ENCODE measurements at regions not wholly inside any gene's neighbourhood (a gene's known extent, or its start where the extent isn't known, plus 50 kb on each side); places are given as distances from the start of the nearest gene placed in this dataset.

DNA sequence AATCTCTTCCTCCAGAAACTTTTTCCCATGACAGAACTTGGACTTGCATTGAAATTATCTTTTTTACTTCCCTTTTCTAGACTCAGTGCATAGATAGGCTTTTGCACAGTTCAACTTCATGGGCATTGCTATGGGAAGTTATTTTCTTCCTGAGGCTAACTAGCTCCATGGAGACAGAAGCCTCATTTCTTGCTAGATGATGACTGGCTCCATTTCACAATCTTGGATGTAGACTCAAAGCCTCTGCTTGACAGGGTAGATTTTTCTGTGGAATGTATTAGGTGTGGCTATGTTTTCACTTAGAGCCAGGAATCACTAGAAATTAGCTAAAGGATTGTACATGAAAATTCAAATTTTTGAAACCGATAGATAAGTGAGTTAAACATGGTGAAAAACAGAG is 884.1 kb upstream of the MGAT4C start:
- no peak overlapping the region for H3K4ac ChIP-seq (ENCODE audit: low read depth, low read length)
- no peak overlapping the region for H3K4me3 ChIP-seq (ENCODE audit: low read length)
- no peak overlapping the region for H4K5ac ChIP-seq (ENCODE audit: low read length)
- no peak overlapping the region for H3K9ac ChIP-seq (ENCODE audit: low read length)
- H2BK120ac ChIP-seq (ENCODE audit: low read depth, low read length): no peak overlapping the region
- H3K23ac ChIP-seq (ENCODE audit: low read length): no peak overlapping the region
- no CpG with 5 or more reads among the region's 1 CpG for WGBS (ENCODE audit: extremely low coverage, insufficient coverage, low lambda C conversion rate)
- no peaks in the 10 kb centered on the region for H3K36me3 ChIP-seq (ENCODE audit: control insufficient read depth, insufficient read depth, low read length)
- no peak for DNase-seq
- H3K27ac ChIP-seq (ENCODE audit: low read depth, low read length): no peak overlapping the region
- H3K79me2 ChIP-seq (ENCODE audit: control insufficient read depth, insufficient read depth, low read length): no peaks in the 10 kb centered on the region
- no peaks in the 10 kb centered on the region for H3K27me3 ChIP-seq (ENCODE audit: insufficient read depth, low read length, poor library complexity)
- no peak overlapping the region for H3K18ac ChIP-seq (ENCODE audit: low read length)
- H2AK5ac ChIP-seq (ENCODE audit: low read length): no peak overlapping the region
- no peak overlapping the region for H4K8ac ChIP-seq (ENCODE audit: low read depth, low read length)
- no peaks in the 10 kb centered on the region for H3K79me1 ChIP-seq (ENCODE audit: low read length)
- no peak overlapping the region for H3K56ac ChIP-seq (ENCODE audit: low read length)
- H2BK5ac ChIP-seq (ENCODE audit: low read length): no peak overlapping the region
- H3K4me2 ChIP-seq (ENCODE audit: low read length): no peak overlapping the region
- H2BK15ac ChIP-seq (replicated peaks; ENCODE audit: low read depth): no peak overlapping the region
- no peaks in the 10 kb centered on the region for H3K4me1 ChIP-seq (ENCODE audit: control insufficient read depth, low read depth, low read length)

GRCh38 chr12:87137220-87137619 is 881.0 kb upstream of the MGAT4C start:
- H3K4ac ChIP-seq (ENCODE audit: low read depth, low read length): no peak overlapping the region
- no peaks in the 10 kb centered on the region for H3K27me3 ChIP-seq (ENCODE audit: insufficient read depth, low read length, poor library complexity)
- H3K36me3 ChIP-seq (ENCODE audit: control insufficient read depth, insufficient read depth, low read length): no peaks in the 10 kb centered on the region
- H3K4me2 ChIP-seq (ENCODE audit: low read length): no peak overlapping the region
- no peak overlapping the region for H2BK15ac ChIP-seq (replicated peaks; ENCODE audit: low read depth)
- H3K4me3 ChIP-seq (ENCODE audit: low read length): no peak overlapping the region
- H2AK5ac ChIP-seq (ENCODE audit: low read length): no peak overlapping the region
- H3K56ac ChIP-seq (ENCODE audit: low read length): no peak overlapping the region
- H3K27ac ChIP-seq (ENCODE audit: low read depth, low read length): no peak overlapping the region
- no peaks in the 10 kb centered on the region for H3K4me1 ChIP-seq (ENCODE audit: control insufficient read depth, low read depth, low read length)
- H3K79me1 ChIP-seq (ENCODE audit: low read length): no peaks in the 10 kb centered on the region
- no peak overlapping the region for H4K5ac ChIP-seq (ENCODE audit: low read length)
- no peak for DNase-seq
- H4K8ac ChIP-seq (ENCODE audit: low read depth, low read length): no peak overlapping the region
- H3K18ac ChIP-seq (ENCODE audit: low read length): no peak overlapping the region
- H2BK5ac ChIP-seq (ENCODE audit: low read length): no peak overlapping the region
- no peak overlapping the region for H3K9ac ChIP-seq (ENCODE audit: low read length)
- no peak overlapping the region for H2BK120ac ChIP-seq (ENCODE audit: low read depth, low read length)
- no peak overlapping the region for H3K23ac ChIP-seq (ENCODE audit: low read length)
- no peaks in the 10 kb centered on the region for H3K79me2 ChIP-seq (ENCODE audit: control insufficient read depth, insufficient read depth, low read length)

DNA sequence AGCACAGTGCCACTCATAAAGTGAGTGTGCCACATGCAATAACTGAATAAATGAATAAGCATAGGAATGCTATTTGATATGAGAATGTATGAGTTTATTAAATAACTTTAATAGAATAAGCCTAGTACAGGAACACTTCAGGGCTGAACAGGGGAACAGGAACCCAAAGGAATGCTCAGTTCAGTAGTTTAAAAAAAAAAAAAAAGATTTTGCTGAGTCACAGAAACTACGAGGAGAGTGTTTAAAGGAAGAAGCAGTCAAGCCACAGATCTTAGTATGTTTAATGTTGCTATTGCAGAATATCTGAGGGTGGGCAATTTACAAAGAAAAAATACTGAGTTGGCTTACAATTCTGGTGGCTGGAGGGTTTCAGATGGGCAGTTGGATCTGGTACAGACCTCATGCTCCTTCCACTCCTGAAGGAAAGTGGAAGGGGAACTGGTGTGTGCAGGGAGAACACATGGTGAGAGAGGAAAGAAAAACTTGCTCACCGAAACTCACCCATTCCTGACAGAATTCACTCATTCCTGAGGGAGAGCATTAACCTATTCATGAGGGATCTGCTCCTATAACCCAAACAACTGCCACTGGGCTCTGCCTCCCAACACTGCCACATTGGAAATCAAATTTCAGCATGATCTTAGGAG is 880.3 kb upstream of the MGAT4C start:
- Histone ChIP-seq H3K4me2 (ENCODE audit: low read length) (no peak overlapping the region), H3K79me1 (ENCODE audit: low read length) (no peaks in the 10 kb centered on the region), H3K18ac (ENCODE audit: low read length) (peak overlapping the region; percentile 0), H3K9ac (ENCODE audit: low read length) (no peak overlapping the region), H2BK15ac (replicated peaks; ENCODE audit: low read depth) (no peak overlapping the region), H2BK5ac (ENCODE audit: low read length) (no peak overlapping the region), H3K56ac (ENCODE audit: low read length) (peak overlapping the region; percentile 26), H2BK120ac (ENCODE audit: low read depth, low read length) (no peak overlapping the region), H3K4me3 (ENCODE audit: low read length) (no peak overlapping the region), H3K79me2 (ENCODE audit: control insufficient read depth, insufficient read depth, low read length) (no peaks in the 10 kb centered on the region), H3K27ac (ENCODE audit: low read depth, low read length) (no peak overlapping the region), H4K5ac (ENCODE audit: low read length) (no peak overlapping the region), H3K4me1 (ENCODE audit: control insufficient read depth, low read depth, low read length) (no peaks in the 10 kb centered on the region), H3K23ac (ENCODE audit: low read length) (no peak overlapping the region), H2AK5ac (ENCODE audit: low read length) (no peak overlapping the region), H4K8ac (ENCODE audit: low read depth, low read length) (no peak overlapping the region), H3K36me3 (ENCODE audit: control insufficient read depth, insufficient read depth, low read length) (no peaks in the 10 kb centered on the region), H3K4ac (ENCODE audit: low read depth, low read length) (no peak overlapping the region), H3K27me3 (ENCODE audit: insufficient read depth, low read length, poor library complexity) (no peaks in the 10 kb centered on the region)
- WGBS (ENCODE audit: extremely low coverage, insufficient coverage, low lambda C conversion rate): no CpG with 5 or more reads among the region's 2 CpGs
- DNase-seq: peak; percentile 21

DNA sequence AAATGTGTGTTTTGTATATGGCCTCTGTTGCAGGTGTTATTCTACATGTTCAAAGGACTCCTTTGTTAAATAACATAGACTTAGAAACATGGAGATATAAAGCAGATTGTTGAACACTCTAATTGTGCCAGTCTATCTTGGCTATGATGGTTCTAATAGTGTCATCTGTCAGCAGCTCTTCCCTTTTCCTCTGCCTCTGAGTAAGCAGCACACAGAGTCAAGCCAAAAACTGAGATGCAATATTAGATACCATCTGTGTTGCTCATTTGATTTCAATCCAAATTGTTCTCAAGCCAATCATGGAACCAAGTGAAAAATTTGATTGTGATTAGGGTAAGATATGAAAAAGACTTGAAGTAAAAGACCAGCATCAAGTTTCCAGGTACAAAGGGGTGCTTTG is 871.1 kb upstream of the MGAT4C start:
- no peaks in the 10 kb centered on the region for H3K79me1 ChIP-seq (ENCODE audit: low read length)
- no peak overlapping the region for H4K8ac ChIP-seq (ENCODE audit: low read depth, low read length)
- no peaks in the 10 kb centered on the region for H3K27me3 ChIP-seq (ENCODE audit: insufficient read depth, low read length, poor library complexity)
- no peaks in the 10 kb centered on the region for H3K36me3 ChIP-seq (ENCODE audit: control insufficient read depth, insufficient read depth, low read length)
- H2BK15ac ChIP-seq (replicated peaks; ENCODE audit: low read depth): no peak overlapping the region
- no peak overlapping the region for H3K4me2 ChIP-seq (ENCODE audit: low read length)
- no peak overlapping the region for H3K4ac ChIP-seq (ENCODE audit: low read depth, low read length)
- H3K79me2 ChIP-seq (ENCODE audit: control insufficient read depth, insufficient read depth, low read length): no peaks in the 10 kb centered on the region
- DNase-seq: no peak
- no peak overlapping the region for H4K5ac ChIP-seq (ENCODE audit: low read length)
- H3K56ac ChIP-seq (ENCODE audit: low read length): no peak overlapping the region
- no peak overlapping the region for H2BK5ac ChIP-seq (ENCODE audit: low read length)
- no peak overlapping the region for H3K4me3 ChIP-seq (ENCODE audit: low read length)
- no peak overlapping the region for H3K27ac ChIP-seq (ENCODE audit: low read depth, low read length)
- H2BK120ac ChIP-seq (ENCODE audit: low read depth, low read length): no peak overlapping the region
- H2AK5ac ChIP-seq (ENCODE audit: low read length): no peak overlapping the region
- no peak overlapping the region for H3K18ac ChIP-seq (ENCODE audit: low read length)
- no peaks in the 10 kb centered on the region for H3K4me1 ChIP-seq (ENCODE audit: control insufficient read depth, low read depth, low read length)
- no peak overlapping the region for H3K9ac ChIP-seq (ENCODE audit: low read length)
- no peak overlapping the region for H3K23ac ChIP-seq (ENCODE audit: low read length)

- H3K36me3 ChIP-seq (ENCODE audit: control insufficient read depth, insufficient read depth, low read length): no peaks in the 10 kb centered on the region
- no peak overlapping the region for H4K5ac ChIP-seq (ENCODE audit: low read length)
- H2BK15ac ChIP-seq (replicated peaks; ENCODE audit: low read depth): no peak overlapping the region
- H2AK5ac ChIP-seq (ENCODE audit: low read length): no peak overlapping the region
- H3K23ac ChIP-seq (ENCODE audit: low read length): no peak overlapping the region
- H3K27ac ChIP-seq (ENCODE audit: low read depth, low read length): no peak overlapping the region
- no peaks in the 10 kb centered on the region for H3K79me2 ChIP-seq (ENCODE audit: control insufficient read depth, insufficient read depth, low read length)
- WGBS (ENCODE audit: extremely low coverage, insufficient coverage, low lambda C conversion rate): no CpG with 5 or more reads among the region's 3 CpGs
- no peaks in the 10 kb centered on the region for H3K79me1 ChIP-seq (ENCODE audit: low read length)
- H3K18ac ChIP-seq (ENCODE audit: low read length): no peak overlapping the region
- no peak overlapping the region for H3K4ac ChIP-seq (ENCODE audit: low read depth, low read length)
- no peaks in the 10 kb centered on the region for H3K27me3 ChIP-seq (ENCODE audit: insufficient read depth, low read length, poor library complexity)
- no peak overlapping the region for H3K4me3 ChIP-seq (ENCODE audit: low read length)
- no peaks in the 10 kb centered on the region for H3K4me1 ChIP-seq (ENCODE audit: control insufficient read depth, low read depth, low read length)
- no peak overlapping the region for H3K9ac ChIP-seq (ENCODE audit: low read length)
- H2BK120ac ChIP-seq (ENCODE audit: low read depth, low read length): no peak overlapping the region
- no peak for DNase-seq
- no peak overlapping the region for H3K4me2 ChIP-seq (ENCODE audit: low read length)
- H3K56ac ChIP-seq (ENCODE audit: low read length): no peak overlapping the region
- H4K8ac ChIP-seq (ENCODE audit: low read depth, low read length): no peak overlapping the region
- H2BK5ac ChIP-seq (ENCODE audit: low read length): no peak overlapping the region
These were observed 865.7 kb upstream of the MGAT4C start for GRCh38 chr12:87121896-87122295.

GRCh38 chr12:87120440-87120839 is 864.2 kb upstream of the MGAT4C start:
- no peak overlapping the region for H3K4ac ChIP-seq (ENCODE audit: low read depth, low read length)
- no CpG with 5 or more reads among the region's 3 CpGs for WGBS (ENCODE audit: extremely low coverage, insufficient coverage, low lambda C conversion rate)
- no peak for DNase-seq
- no peaks in the 10 kb centered on the region for H3K27me3 ChIP-seq (ENCODE audit: insufficient read depth, low read length, poor library complexity)
- no peak overlapping the region for H3K56ac ChIP-seq (ENCODE audit: low read length)
- no peak overlapping the region for H3K4me2 ChIP-seq (ENCODE audit: low read length)
- H3K79me2 ChIP-seq (ENCODE audit: control insufficient read depth, insufficient read depth, low read length): no peaks in the 10 kb centered on the region
- no peak overlapping the region for H3K23ac ChIP-seq (ENCODE audit: low read length)
- no peak overlapping the region for H3K4me3 ChIP-seq (ENCODE audit: low read length)
- H2BK120ac ChIP-seq (ENCODE audit: low read depth, low read length): no peak overlapping the region
- no peak overlapping the region for H4K8ac ChIP-seq (ENCODE audit: low read depth, low read length)
- H2AK5ac ChIP-seq (ENCODE audit: low read length): no peak overlapping the region
- no peaks in the 10 kb centered on the region for H3K79me1 ChIP-seq (ENCODE audit: low read length)
- H3K9ac ChIP-seq (ENCODE audit: low read length): no peak overlapping the region
- no peak overlapping the region for H3K18ac ChIP-seq (ENCODE audit: low read length)
- H3K27ac ChIP-seq (ENCODE audit: low read depth, low read length): no peak overlapping the region
- no peak overlapping the region for H2BK15ac ChIP-seq (replicated peaks; ENCODE audit: low read depth)
- no peak overlapping the region for H2BK5ac ChIP-seq (ENCODE audit: low read length)
- no peak overlapping the region for H4K5ac ChIP-seq (ENCODE audit: low read length)
- H3K4me1 ChIP-seq (ENCODE audit: control insufficient read depth, low read depth, low read length): no peaks in the 10 kb centered on the region
- H3K36me3 ChIP-seq (ENCODE audit: control insufficient read depth, insufficient read depth, low read length): no peaks in the 10 kb centered on the region

Measured in mesendoderm (in vitro differentiated cells).